Subcutaneous abdominal adipose tissue (tissue), 5 donors: ENCODE measurements at regions not wholly inside any gene's neighbourhood (a gene's known extent, or its start where the extent isn't known, plus 50 kb on each side); places are given as distances from the start of the nearest gene placed in this dataset.

ENCODE experiments used
- H3K27ac ChIP-seq: one replicate; pipeline ENCODE4 v1.7.0; 2013; ENCODE audit warnings: low read depth, mild to moderate bottlenecking, inconsistent platforms, low read length, moderate library complexity
- H3K27me3 ChIP-seq, 5 donors: one replicate each; pipeline ENCODE4 v1.7.0; 2013; ENCODE audit warnings: low read length in 5 of 5, inconsistent platforms in 1 of 5; ENCODE audit not compliant: control insufficient read depth in 5 of 5, insufficient read depth in 4 of 5
- H3K36me3 ChIP-seq, 5 donors: one replicate each; pipeline ENCODE4 v1.7.0; 2013; ENCODE audit warnings: low read length in 5 of 5; ENCODE audit not compliant: control insufficient read depth in 5 of 5, insufficient read depth in 5 of 5
- H3K4me1 ChIP-seq, 5 donors: one replicate each; pipeline ENCODE4 v1.7.0; 2013; ENCODE audit warnings: low read length in 5 of 5, mild to moderate bottlenecking in 3 of 5, moderate library complexity in 1 of 5; ENCODE audit not compliant: control insufficient read depth in 5 of 5, insufficient read depth in 5 of 5
- H3K4me3 ChIP-seq, 5 donors: one replicate each; pipeline ENCODE4 v1.7.0; 2013; ENCODE audit warnings: low read length in 5 of 5, low read depth in 1 of 5
- H3K9ac ChIP-seq, 5 donors: one replicate each; pipeline ENCODE4 v1.7.0; 2013; ENCODE audit warnings: low read length in 5 of 5, mild to moderate bottlenecking in 4 of 5, moderate library complexity in 3 of 5
- H3K9me3 ChIP-seq, 5 donors: one replicate each; pipeline ENCODE4 v1.7.0; 2013; ENCODE audit warnings: low read length in 5 of 5; ENCODE audit not compliant: control insufficient read depth in 5 of 5
- donor health status: healthy.
- donor health status: healthy.
- donor health status: healthy.
- donor health status: healthy.
- donor health status: healthy.

- Histone ChIP-seq H3K27ac (no peak overlapping the region), H3K27me3 (no peaks in the 10 kb centered on the region), H3K4me1 (no peaks in the 10 kb centered on the region), H3K9ac (no peak overlapping the region), H3K4me3 (no peak overlapping the region), H3K9me3 (peaks cover 0 to 6% (median 0%) of the 10 kb centered on the region in 5 donors), H3K36me3 (no peaks in the 10 kb centered on the region)
Measured at GRCh38 chr13:68023838-68024581, 793.9 kb upstream of the PCDH9 start.

GRCh38 chr13:68019901-68020300 lies 789.8 kb upstream of the PCDH9 start:
- Histone ChIP-seq H3K36me3 (no peaks in the 10 kb centered on the region), H3K9me3 (peaks cover 0 to 6% (median 0%) of the 10 kb centered on the region in 5 donors), H3K27ac (no peak overlapping the region), H3K27me3 (no peaks in the 10 kb centered on the region), H3K4me3 (no peak overlapping the region), H3K4me1 (no peaks in the 10 kb centered on the region), H3K9ac (no peak overlapping the region)

- no peaks in the 10 kb centered on the region for H3K36me3 ChIP-seq
- H3K9me3 ChIP-seq = peaks cover 0 to 3% (median 0%) of the 10 kb centered on the region in 5 donors
- H3K27ac ChIP-seq = no peak overlapping the region
- H3K27me3 ChIP-seq = no peaks in the 10 kb centered on the region
- no peak overlapping the region for H3K9ac ChIP-seq
- no peak overlapping the region for H3K4me3 ChIP-seq
- H3K4me1 ChIP-seq = no peaks in the 10 kb centered on the region
Measured at GRCh38 chr13:68009546-68009945, 779.4 kb upstream of the PCDH9 start.

DNA sequence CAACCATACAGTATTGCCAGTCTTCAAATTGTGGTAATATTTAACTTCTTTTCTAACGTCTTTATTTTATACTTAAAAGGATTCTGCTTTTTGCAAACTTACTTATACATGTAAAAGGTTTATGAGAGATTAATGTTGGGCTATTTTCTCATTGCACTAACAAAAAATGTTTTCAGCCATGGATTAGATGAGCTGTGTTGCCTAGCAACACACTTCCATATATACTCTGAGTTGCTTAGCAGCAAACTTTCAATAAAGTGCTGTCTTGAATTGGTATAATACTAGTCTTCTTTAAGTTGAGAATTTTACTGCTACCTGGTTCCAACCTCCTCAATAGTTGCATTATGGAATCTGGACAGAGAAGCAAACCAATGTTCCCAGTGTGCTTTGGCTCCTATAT lies 777.4 kb upstream of the PCDH9 start:
- H3K27me3 ChIP-seq = no peaks in the 10 kb centered on the region
- H3K4me3 ChIP-seq = no peak overlapping the region
- peaks cover 0 to 3% (median 0%) of the 10 kb centered on the region in 5 donors for H3K9me3 ChIP-seq
- H3K9ac ChIP-seq = no peak overlapping the region
- no peaks in the 10 kb centered on the region for H3K36me3 ChIP-seq
- H3K27ac ChIP-seq = no peak overlapping the region
- no peaks in the 10 kb centered on the region for H3K4me1 ChIP-seq

GRCh38 chr13:67996101-67996500 lies 766.0 kb upstream of the PCDH9 start:
- Histone ChIP-seq H3K36me3 (no peaks in the 10 kb centered on the region), H3K27ac (no peak overlapping the region), H3K27me3 (no peaks in the 10 kb centered on the region), H3K4me3 (no peak overlapping the region), H3K4me1 (no peaks in the 10 kb centered on the region), H3K9me3 (no peaks in the 10 kb centered on the region), H3K9ac (no peak overlapping the region)

DNA sequence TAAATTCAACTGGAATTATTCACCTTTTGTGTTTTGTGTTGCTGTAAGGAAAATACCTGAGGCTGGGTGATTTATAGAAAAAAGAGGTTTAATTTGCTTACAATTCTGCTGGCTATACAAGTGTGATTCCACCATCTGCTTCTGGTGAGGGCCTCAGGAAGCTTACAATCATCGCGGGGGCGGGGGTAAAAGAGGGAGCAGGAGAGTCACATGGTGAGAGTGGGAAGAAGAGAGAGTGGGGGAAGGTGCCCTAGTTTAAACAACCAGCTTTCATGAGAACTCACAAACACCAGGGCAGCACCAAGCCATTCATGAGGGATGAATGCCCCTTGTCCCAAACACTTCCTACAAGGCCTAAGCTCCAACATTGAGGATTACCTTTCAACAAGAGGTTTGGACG lies 760.7 kb upstream of the PCDH9 start:
- no peaks in the 10 kb centered on the region for H3K9me3 ChIP-seq
- H3K27ac ChIP-seq = no peak overlapping the region
- H3K9ac ChIP-seq = no peak overlapping the region
- H3K27me3 ChIP-seq = no peaks in the 10 kb centered on the region
- no peaks in the 10 kb centered on the region for H3K4me1 ChIP-seq
- H3K36me3 ChIP-seq = no peaks in the 10 kb centered on the region
- H3K4me3 ChIP-seq = no peak overlapping the region

GRCh38 chr13:67986234-67986633 lies 756.1 kb upstream of the PCDH9 start:
- no peak overlapping the region for H3K4me3 ChIP-seq
- no peaks in the 10 kb centered on the region for H3K9me3 ChIP-seq
- no peaks in the 10 kb centered on the region for H3K36me3 ChIP-seq
- no peak overlapping the region for H3K27ac ChIP-seq
- H3K9ac ChIP-seq = no peak overlapping the region
- no peaks in the 10 kb centered on the region for H3K4me1 ChIP-seq
- no peaks in the 10 kb centered on the region for H3K27me3 ChIP-seq

- H3K9ac ChIP-seq = no peak overlapping the region
Measured at GRCh38 chr13:67977066-67977465, 746.9 kb upstream of the PCDH9 start.

DNA sequence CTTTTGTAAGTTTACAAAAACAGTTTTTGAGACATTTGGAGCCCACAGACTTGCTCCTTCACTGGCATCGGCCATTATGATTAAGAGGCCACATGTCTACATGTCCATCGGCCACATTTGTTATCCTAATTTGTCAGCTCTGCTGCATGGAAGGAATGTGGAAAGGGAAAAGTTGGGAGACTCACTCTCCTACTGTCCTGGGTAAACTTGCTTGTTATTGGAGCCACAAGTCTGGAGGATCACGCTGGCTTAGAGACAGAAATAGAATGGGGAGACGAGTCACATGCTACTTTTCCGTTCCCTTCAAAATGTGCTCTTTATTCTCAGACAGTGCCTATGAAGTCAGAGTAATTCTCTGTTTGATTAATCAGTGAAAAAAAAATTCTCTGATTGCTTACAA lies 741.2 kb upstream of the PCDH9 start:
- no peak overlapping the region for H3K27ac ChIP-seq
- no peaks in the 10 kb centered on the region for H3K27me3 ChIP-seq
- no peaks in the 10 kb centered on the region for H3K4me1 ChIP-seq
- H3K9me3 ChIP-seq = no peaks in the 10 kb centered on the region
- H3K36me3 ChIP-seq = no peaks in the 10 kb centered on the region
- no peak overlapping the region for H3K4me3 ChIP-seq
- H3K9ac ChIP-seq = no peak overlapping the region

More at GRCh38 chr13:67977066-67977465, 746.9 kb upstream of the PCDH9 start:
- no peak overlapping the region for H3K27ac ChIP-seq
- H3K36me3 ChIP-seq = no peaks in the 10 kb centered on the region
- no peak overlapping the region for H3K4me3 ChIP-seq
- peaks cover 0 to 9% (median 0%) of the 10 kb centered on the region in 5 donors for H3K4me1 ChIP-seq
- no peaks in the 10 kb centered on the region for H3K27me3 ChIP-seq
- H3K9me3 ChIP-seq = no peaks in the 10 kb centered on the region

- no peak overlapping the region for H3K4me3 ChIP-seq
- H3K27me3 ChIP-seq = no peaks in the 10 kb centered on the region
- no peak overlapping the region for H3K27ac ChIP-seq
- no peak overlapping the region for H3K9ac ChIP-seq
- no peaks in the 10 kb centered on the region for H3K4me1 ChIP-seq
- no peaks in the 10 kb centered on the region for H3K36me3 ChIP-seq
- H3K9me3 ChIP-seq = no peaks in the 10 kb centered on the region
Measured at GRCh38 chr13:67967031-67967430, 736.9 kb upstream of the PCDH9 start.
